Spinal cord (tissue), 9 donors: ENCODE measurements at regions not wholly inside any gene's neighbourhood (a gene's known extent, or its start where the extent isn't known, plus 50 kb on each side); places are given as distances from the start of the nearest gene placed in this dataset.

Source experiments
- DNase-seq, 6 donors: peaks; one replicate each; pipeline versions ENCODE4 v3.0.0 to v3.0.0-alpha.2; 2013 to 2015; ENCODE audit warnings: low spot score in 6 of 6, low read depth in 4 of 6
- H3K27ac ChIP-seq: one replicate; pipeline ENCODE4 v1.5.1; 2013; ENCODE audit warnings: low read depth, low read length, control low read depth
- H3K27me3 ChIP-seq: one replicate; pipeline ENCODE4 v1.6.1; 2013; ENCODE audit warnings: low read length; ENCODE audit not compliant: control insufficient read depth, insufficient read depth
- H3K36me3 ChIP-seq: one replicate; pipeline ENCODE4 v1.6.1; 2013; ENCODE audit warnings: low read length; ENCODE audit not compliant: control insufficient read depth, insufficient read depth
- H3K4me1 ChIP-seq: one replicate; pipeline ENCODE4 v1.6.1; 2013; ENCODE audit warnings: low read length; ENCODE audit not compliant: control insufficient read depth, insufficient read depth
- H3K4me3 ChIP-seq: one replicate; pipeline ENCODE4 v1.5.1; 2013; ENCODE audit warnings: low read depth, low read length, control low read depth
- H3K9me3 ChIP-seq: one replicate; pipeline ENCODE4 v1.6.1; 2013; ENCODE audit warnings: low read length; ENCODE audit not compliant: control insufficient read depth, insufficient read depth
- WGBS: methylation state at CpG from one replicate; pipeline ENCODE4 v1.1.5; 2013; ENCODE audit warnings: missing lambda C conversion rate; ENCODE audit not compliant: insufficient coverage; 5-methylcytosine and 5-hydroxymethylcytosine counted together
- donor health status: healthy.

DNA sequence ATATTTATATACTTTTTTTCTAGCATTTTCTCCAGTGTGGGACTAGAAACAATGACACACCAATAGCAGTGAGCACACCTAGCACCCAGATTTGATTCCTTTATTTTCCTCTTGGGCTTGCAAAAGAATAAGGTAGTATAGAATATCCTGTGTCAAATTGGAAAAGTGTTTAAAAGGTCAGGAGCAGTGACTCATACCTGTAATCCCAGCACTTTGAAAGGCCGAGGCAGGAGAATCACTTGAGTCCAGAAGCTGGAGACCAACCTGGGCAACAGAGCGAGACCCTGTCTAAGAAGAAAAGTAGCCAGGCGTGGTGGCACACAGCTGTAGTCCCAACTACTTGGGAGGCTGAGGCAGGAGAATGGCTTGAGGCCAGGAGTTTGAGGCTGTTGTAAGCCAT is 53.8 kb upstream of the SGPP1 start:
- WGBS: 93% methylated on average over 3 of the region's 3 CpGs

DNA sequence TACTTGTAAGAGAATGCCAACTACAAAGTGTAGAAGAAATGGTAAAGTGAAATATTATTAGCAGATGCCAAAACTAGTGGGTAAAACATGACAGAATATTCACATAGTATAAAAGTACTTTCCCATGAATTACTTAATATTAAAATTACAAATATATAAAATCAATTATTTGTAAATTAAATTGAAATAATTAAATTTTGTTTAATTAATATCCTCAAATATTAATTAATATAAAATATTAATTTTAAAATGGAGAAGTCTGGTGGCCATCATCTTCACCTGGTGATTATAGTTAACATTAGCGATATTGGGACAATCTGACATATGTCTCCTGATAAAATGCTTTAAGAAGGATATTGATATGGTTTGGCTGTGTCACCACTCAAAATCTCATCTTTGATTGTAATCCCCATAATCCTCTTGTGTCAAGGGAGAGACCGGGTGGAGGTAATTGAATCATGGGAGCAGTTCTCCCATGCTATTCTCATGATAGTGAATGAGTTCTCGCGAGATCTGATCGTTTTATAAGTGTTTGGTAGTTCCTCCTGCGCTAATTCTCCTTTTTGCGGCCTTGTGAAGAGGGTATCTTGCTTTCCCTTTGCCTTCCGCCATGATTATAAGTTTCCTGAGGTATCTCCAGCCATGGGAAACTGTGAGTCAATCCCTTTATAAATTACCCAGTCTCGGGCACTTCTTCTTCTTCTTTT is 55.0 kb upstream of the SGPP1 start:
- H3K27me3 ChIP-seq: no peaks in the 10 kb centered on the region
- 94% methylated on average over 5 of the region's 9 CpGs for WGBS
- no peak for DNase-seq
- H3K4me3 ChIP-seq: no peak overlapping the region
- no peaks in the 10 kb centered on the region for H3K4me1 ChIP-seq
- H3K27ac ChIP-seq: no peak overlapping the region
- H3K36me3 ChIP-seq: no peaks in the 10 kb centered on the region
- H3K9me3 ChIP-seq: no peaks in the 10 kb centered on the region

More for the DNA sequence above, 53.8 kb upstream of the SGPP1 start:
- H3K4me3 ChIP-seq: no peak overlapping the region
- H3K27ac ChIP-seq: no peak overlapping the region
- no peaks in the 10 kb centered on the region for H3K9me3 ChIP-seq
- no peak for DNase-seq
- H3K36me3 ChIP-seq: no peaks in the 10 kb centered on the region
- H3K27me3 ChIP-seq: no peaks in the 10 kb centered on the region
- H3K4me1 ChIP-seq: no peaks in the 10 kb centered on the region

DNA sequence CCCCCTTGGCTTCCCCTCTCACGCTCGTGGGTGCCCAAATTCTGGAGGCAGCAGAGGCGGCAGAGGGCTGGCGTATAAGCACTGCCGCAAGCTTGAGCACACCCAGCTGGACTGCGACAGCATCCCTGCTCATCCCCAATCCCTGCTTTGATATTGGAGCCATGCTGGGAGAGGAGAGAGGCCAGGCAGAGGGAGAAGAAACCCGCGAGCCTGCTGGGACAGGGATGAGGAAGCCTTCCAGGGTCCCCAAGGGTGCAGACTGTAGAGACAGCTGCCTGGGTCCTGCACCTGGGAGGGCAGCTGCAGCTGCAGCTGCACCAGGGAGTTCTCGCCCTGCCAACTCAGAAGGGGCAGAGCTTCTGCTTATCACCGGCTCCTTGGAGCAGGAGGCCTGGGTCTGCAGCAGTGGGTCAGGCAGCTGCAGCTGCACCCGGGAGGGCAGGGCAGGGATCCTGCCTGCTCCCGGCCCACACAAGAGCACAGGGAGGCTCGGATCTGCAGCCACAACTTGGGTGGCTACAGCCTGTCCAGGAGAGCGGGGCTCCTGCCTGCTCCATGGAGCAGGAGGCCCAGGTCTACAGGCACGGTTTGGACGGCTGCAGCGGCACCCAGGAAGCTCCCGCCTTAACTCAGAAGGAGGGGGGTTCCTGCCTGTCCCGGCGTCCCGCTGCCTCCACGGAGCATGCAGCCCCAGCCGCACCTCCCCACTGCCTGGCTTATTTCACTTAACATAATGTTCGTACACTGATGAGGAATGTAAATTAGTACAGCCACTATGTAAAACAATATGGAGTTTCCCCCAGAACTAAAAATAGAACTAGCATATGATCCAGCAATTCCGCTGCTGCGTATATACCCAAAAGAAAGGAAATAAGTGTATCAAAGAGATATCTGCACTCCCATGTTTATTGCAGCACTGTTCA is 60.4 kb upstream of the SGPP1 start:
- DNase-seq: peak in 1 of 6 donors; percentile 20
- Histone ChIP-seq H3K36me3 (no peaks in the 10 kb centered on the region), H3K27me3 (no peaks in the 10 kb centered on the region), H3K27ac (no peak overlapping the region), H3K4me3 (no peak overlapping the region), H3K4me1 (no peaks in the 10 kb centered on the region), H3K9me3 (no peaks in the 10 kb centered on the region)
- 70% methylated on average over 16 of the region's 26 CpGs for WGBS

DNA sequence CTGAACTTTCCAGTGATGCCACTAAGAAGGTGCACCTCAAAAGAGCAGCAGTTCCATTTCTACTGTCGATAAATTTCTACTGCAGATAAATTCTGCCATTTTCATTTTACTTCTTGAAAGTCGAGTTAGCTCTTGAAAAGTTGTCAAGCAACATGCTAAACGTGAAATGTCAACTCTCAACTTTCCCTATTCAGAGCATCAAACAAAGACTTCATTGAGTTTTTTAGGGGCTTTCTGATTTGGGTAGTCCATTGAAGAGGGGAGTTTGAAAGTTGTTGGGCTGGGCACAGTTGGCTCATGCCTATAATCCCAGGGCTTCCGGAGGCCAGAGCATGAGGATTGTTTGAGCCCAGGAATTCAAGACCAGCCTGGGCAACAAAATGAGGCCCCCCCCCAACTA is 59.4 kb upstream of the SYNE2 start:
- no peaks in the 10 kb centered on the region for H3K9me3 ChIP-seq
- H3K4me1 ChIP-seq: no peaks in the 10 kb centered on the region
- WGBS: 100% methylated on average over 1 of the region's 4 CpGs
- H3K27ac ChIP-seq: no peak overlapping the region
- H3K4me3 ChIP-seq: no peak overlapping the region
- DNase-seq: no peak
- H3K36me3 ChIP-seq: no peaks in the 10 kb centered on the region
- no peaks in the 10 kb centered on the region for H3K27me3 ChIP-seq

DNA sequence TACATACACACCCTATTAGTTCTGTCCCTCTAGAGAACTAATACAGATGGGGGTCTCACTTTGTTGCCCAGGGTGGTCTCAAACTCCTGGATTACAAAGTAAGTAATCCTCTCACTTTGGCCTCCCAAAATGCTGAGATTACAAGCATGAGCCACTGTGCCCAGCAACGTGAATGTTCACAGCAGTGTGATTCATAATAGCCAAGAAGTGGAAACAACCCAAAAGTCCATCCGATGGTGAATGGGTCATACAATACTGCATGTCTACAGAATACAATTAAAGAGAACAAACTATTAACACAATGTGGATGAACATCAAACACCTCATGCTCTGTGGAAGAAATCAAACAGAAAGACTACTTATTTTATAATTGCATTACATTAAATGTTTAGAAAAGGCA is 57.3 kb upstream of the SYNE2 start:
- H3K9me3 ChIP-seq: no peaks in the 10 kb centered on the region
- H3K4me3 ChIP-seq: no peak overlapping the region
- H3K27me3 ChIP-seq: no peaks in the 10 kb centered on the region
- no peaks in the 10 kb centered on the region for H3K36me3 ChIP-seq
- no peaks in the 10 kb centered on the region for H3K4me1 ChIP-seq
- no CpG with 5 or more reads among the region's 2 CpGs for WGBS
- no peak for DNase-seq
- no peak overlapping the region for H3K27ac ChIP-seq

DNA sequence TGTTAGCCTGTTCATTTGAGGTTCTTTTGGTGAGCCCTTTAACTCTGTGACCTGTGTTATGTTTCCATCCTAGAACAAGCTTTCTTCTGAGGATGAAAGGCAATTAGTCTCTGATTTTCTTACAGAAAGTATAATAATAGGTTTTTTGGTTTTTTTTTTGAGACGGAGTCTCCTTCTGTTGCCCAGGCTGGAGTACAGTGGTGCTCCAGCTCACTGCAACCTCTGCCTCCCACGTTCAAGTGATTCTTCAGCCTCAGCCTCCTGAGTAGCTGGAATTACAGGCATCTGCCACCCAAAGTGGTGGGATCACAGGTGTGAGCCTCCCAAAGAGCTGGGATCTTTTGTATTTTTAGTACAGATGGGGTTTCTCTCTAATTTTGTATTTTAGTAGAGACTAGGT is 52.7 kb upstream of the SYNE2 start:
- WGBS: 73% methylated on average over 2 of the region's 2 CpGs
- Histone ChIP-seq H3K36me3 (no peaks in the 10 kb centered on the region), H3K27ac (no peak overlapping the region), H3K27me3 (no peaks in the 10 kb centered on the region), H3K4me3 (no peak overlapping the region), H3K9me3 (no peaks in the 10 kb centered on the region), H3K4me1 (no peaks in the 10 kb centered on the region)
- no peak for DNase-seq

DNA sequence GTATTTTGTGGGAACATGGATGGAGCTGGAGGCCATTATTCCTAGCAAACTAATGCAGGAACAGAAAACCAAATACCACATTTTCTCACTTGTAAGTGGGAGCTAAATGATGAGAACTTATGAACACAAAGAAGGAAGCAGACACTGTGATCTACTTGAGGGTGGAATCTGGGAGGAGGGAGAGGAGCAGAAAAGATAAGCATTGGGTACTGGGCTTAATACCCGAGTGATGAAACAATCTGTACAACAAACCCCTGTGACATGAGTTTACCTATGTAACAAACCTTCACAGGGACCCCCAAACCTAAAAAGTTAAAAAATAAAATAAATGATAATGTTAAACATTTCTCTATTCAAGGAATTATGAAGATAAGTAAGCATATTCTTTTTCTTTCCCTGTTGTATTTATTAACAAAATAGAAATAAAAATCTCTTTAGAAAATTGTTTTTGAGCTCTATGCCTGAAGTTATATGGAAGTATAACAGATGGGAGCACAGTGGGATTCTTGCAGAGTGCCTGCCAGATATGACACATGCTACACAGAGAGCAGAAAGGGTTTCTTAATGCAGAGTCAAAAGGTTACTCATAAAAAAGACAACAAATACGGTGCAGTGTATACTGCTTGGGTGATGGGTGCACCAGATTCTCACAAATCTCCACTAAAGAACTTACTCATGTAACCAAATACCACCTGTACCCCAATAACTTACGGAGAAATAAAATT is 52.0 kb upstream of the SYNE2 start:
- WGBS: 100% methylated on average over 1 of the region's 3 CpGs

More for the DNA sequence above, 52.0 kb upstream of the SYNE2 start:
- no peaks in the 10 kb centered on the region for H3K4me1 ChIP-seq
- H3K4me3 ChIP-seq: no peak overlapping the region
- no peaks in the 10 kb centered on the region for H3K9me3 ChIP-seq
- no peaks in the 10 kb centered on the region for H3K36me3 ChIP-seq
- H3K27me3 ChIP-seq: no peaks in the 10 kb centered on the region
- peak in 2 of 6 donors; percentile 33 to 44 for DNase-seq
- H3K27ac ChIP-seq: no peak overlapping the region
